ENCODE measurements at regions not wholly inside any gene's neighbourhood (a gene's known extent, or its start where the extent isn't known, plus 50 kb on each side); places are given as distances from the start of the nearest gene placed in this dataset.
A peak's percentile ranks its signal among the peaks of the same experiment; 100 is the strongest.
"Not testable (repeated sequence)": the region's sequence is repeated elsewhere in the genome, so short reads cannot be mapped to it uniquely, and the experiment has no call there.

DNA sequence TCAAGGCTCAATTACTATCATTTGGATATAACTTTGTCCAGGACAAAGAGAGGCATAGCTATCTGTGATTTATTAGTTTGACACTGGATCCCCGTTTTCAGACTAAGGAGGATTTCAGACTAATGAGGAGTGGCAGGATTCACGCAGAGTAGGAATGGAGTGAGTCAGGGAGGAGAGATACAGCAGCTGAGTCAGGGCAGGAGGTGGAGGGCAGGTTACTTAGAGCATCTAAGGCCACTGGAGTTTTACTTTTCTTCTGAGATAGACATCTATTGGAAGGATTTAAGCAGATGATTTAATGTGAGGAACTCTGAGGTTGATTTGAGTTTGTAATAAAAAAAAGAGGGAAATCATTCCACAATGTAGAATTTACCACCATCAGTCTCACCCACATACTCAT lies 110.6 kb downstream of the RPIA start:
- DNase-seq (ENCODE audit: low read depth): peak; percentile 41
- in situ Hi-C loops (cut with HindIII; ENCODE audit: low pct_unique_long_range_greater_than_20kb, low sequenced_read_pairs): not testable (repeated sequence)

DNA sequence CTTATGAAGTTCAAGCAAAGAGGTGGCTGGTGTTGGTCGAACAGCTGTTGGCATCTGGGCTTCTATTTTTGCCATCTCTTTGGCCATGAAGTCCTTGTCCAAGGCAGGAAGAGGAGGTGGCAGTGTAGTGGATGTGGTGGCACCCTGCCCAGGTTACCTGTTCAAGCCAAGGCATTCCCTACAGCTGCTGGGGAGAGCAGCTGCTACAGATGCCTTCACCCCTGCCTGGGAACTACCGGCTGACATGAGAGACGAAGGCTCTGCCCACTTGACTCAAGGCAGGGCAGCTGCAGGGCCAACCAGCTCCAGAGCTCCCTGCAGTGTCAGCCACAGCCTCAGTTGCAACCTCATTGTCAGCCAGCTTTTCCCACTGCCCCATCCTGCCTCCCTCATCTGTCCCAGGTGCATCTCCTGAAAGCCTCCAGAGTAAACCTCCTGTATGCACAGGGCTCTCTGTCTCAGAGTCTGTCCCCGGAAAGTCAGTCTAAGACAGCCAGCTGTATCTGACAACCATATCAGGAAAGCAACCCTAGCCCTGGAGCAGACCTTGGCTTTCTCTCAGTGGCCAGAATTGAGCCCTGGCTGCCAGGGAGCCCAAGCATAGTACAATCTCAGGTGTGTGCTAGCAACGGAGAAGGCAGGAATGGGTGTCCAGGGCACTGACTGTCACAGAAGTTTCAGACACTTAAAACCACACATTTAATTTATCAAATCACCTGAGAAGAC lies 115.9 kb downstream of the RPIA start:
- DNase-seq (ENCODE audit: low read depth): no peak
- in situ Hi-C loops (cut with HindIII; ENCODE audit: low pct_unique_long_range_greater_than_20kb, low sequenced_read_pairs): no loop called here

DNA sequence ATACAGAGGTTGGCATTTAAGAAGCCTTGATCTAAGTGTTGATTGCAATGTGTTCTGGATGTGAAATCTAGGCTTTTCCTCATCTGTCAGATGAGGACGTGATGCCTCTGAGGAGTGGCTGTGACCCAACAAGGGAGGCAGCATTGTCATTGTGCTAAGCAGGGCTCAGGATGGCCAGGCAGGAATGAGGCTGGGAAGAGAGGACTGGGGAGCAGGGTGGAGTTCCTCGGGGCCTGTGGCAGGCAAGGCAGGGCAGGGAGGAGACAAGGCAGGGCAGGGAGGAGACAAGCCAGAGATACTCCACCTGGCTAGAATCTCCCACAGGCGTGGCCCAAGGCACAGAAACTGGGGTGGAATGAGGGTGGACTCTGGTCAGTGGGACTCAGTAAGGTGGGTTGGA lies 116.6 kb downstream of the RPIA start:
- in situ Hi-C loops (cut with HindIII; ENCODE audit: low pct_unique_long_range_greater_than_20kb, low sequenced_read_pairs): no loop called here
- no peak for DNase-seq (ENCODE audit: low read depth)

DNA sequence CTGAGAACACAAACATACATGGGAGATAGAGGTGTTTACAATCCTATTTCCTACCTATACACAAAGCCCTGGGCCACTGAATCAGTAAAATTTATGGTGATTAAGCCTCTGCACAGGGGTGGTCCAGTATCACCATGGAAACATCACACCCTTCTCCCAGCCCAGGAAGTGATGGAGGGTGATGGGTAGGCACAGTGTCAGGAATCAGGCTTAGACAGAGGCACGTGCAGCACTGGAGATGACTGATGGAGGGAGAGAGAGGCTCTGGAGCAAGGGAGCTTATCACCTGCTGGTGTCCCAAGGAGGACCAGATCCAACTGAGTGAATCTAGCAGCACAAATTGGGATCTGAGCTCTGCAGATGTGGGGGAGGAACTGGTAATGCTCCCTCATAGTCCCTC lies 117.2 kb downstream of the RPIA start:
- in situ Hi-C loops (cut with HindIII; ENCODE audit: low pct_unique_long_range_greater_than_20kb, low sequenced_read_pairs): no loop called here
- DNase-seq (ENCODE audit: low read depth): no peak

DNA sequence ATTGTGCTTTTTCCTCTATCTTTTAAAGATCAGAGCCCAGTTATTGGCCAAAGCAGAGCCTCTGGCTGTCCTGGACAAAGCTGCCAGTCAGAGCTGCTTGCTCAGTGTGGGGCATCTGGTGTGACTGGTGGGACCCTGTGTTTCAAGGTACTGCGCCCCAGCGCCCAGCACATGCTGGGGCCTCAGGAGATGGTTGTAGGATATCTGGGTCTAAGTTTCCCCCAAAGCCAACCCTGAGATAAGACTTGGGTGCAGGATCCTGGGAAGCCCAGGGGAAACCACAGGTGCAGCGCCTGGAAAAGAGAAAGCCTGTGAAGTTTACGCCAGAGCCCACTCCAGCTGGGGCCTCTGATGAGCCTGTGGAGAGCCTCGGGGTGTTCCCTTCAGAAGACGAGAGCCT lies 117.7 kb downstream of the RPIA start:
- in situ Hi-C loops (cut with HindIII; ENCODE audit: low pct_unique_long_range_greater_than_20kb, low sequenced_read_pairs): no loop called here
- DNase-seq (ENCODE audit: low read depth): no peak

DNA sequence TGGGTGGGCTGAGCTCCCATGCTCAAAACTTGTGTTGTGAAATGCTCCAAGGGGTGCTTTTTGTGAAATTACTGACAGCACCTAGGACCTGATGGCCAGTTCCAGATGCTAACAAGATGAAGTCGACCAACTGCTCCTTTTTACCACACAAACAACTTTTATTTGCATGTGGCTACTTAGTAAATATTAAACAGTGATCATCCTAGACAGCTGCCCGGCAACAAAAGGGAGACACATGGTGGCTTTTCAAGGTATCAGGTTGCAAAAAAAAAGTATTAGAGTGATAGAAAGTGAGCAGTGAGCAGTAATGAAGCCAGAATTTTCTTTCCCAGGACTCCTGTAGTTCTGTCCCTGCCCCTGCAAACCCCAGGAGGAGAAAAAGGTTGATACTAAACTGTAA lies 118.5 kb downstream of the RPIA start:
- in situ Hi-C loops (cut with HindIII; ENCODE audit: low pct_unique_long_range_greater_than_20kb, low sequenced_read_pairs): no loop called here
- no peak for DNase-seq (ENCODE audit: low read depth)

DNA sequence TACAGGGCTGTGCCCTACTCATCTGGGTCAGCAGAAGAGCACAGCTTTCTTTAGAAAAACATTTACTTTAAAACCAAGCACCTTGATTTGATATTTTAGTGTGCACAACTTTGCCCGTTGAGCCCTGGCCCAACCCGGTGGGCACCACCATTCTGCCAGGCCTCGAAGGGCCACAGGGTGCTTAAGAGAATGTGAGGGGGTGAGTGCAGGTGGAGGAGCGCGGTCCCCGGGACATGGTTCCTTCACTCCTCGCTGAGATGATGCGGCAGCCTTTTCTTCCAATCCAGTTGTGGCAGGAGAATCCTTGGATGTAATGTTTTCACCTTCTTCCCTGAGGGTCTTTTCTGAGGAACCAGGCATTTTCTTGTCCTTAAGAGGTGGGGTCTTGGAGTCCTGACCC lies 119.0 kb downstream of the RPIA start:
- DNase-seq (ENCODE audit: low read depth): no peak
- in situ Hi-C loops (cut with HindIII; ENCODE audit: low pct_unique_long_range_greater_than_20kb, low sequenced_read_pairs): no loop called here

DNA sequence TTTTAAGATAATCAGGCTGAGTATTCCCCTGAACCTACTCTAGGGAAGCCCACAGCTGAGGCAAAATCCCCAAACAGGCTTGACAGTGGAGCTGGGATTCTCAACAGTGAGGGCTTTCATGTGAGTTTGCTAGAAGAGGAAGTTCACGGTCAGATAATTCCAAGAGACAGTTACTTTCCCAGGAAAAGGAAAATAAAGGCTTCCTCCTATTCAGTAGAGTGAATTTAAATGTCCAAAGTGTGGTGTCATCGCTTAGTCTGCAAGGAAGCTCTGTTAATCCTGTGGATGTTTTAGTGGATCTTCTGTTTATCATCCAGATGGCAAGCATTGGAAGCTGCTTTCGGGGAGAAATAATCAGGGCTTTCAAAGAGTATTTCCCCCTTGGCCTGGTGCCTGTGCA lies 119.8 kb downstream of the RPIA start:
- in situ Hi-C loops (cut with HindIII; ENCODE audit: low pct_unique_long_range_greater_than_20kb, low sequenced_read_pairs): no loop called here
- DNase-seq (ENCODE audit: low read depth): peak; percentile 21

DNA sequence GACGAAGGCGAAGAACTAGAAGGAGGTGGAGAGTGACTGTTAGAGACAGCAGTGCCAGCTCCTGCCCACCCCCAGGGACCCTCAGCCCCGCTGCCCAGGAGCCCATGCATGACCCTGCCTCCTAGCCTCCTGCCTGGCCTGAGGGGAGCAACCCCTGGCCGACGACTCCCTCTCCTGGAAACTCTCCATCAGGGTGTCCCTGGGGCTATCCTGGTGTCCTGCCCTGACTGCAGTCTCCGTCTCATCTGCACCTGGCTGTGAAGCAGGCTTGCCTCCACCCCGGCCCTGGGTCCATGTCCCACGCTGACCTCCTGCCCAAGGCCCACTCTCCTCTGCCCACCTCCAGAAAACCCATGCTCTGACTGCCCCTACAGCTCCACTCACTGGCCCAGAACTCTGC lies 120.2 kb downstream of the RPIA start:
- in situ Hi-C loops (cut with HindIII; ENCODE audit: low pct_unique_long_range_greater_than_20kb, low sequenced_read_pairs): no loop called here
- no peak for DNase-seq (ENCODE audit: low read depth)

DNA sequence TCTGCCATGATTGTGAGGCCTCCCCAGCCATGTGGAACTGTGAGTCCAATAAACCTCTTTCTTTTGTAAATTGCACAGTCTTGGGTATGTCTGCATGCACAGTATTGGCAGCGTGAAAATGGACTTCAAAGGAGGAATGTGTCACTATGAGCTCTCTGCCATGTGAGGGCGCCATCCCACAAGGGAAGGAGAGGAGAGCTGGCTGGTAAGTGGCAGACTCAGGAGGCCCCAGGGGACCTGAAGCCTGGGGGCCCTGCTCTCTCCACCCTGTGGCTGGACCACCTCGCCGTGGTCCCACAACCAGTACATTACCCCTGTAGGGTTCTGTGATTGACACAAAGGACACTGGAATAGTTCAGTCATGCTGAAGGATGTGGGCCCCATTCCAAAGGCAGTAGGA lies 122.1 kb downstream of the RPIA start:
- no peak for DNase-seq (ENCODE audit: low read depth)
- in situ Hi-C loops (cut with HindIII; ENCODE audit: low pct_unique_long_range_greater_than_20kb, low sequenced_read_pairs): no loop called here

DNA sequence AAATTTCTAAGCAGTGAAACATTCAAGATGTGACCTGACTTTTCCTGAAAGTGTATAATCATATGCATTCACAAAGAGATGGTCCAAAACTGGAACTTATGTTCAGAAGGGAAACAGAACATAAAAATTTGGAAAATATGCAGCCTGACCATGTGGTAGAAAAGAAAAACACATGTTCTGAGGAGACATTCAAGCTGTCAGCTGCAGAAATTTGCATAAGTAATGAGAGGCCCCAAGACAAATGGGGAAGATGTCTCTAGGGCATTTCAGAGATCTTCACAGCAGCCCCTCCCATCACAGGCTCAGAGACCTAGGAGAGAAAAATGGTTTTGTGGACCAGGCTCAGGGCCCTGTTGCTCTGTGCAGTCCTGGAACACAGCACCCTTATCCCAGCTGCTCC lies 123.8 kb downstream of the RPIA start:
- in situ Hi-C loops (cut with HindIII; ENCODE audit: low pct_unique_long_range_greater_than_20kb, low sequenced_read_pairs): no loop called here
- DNase-seq (ENCODE audit: low read depth): no peak

DNA sequence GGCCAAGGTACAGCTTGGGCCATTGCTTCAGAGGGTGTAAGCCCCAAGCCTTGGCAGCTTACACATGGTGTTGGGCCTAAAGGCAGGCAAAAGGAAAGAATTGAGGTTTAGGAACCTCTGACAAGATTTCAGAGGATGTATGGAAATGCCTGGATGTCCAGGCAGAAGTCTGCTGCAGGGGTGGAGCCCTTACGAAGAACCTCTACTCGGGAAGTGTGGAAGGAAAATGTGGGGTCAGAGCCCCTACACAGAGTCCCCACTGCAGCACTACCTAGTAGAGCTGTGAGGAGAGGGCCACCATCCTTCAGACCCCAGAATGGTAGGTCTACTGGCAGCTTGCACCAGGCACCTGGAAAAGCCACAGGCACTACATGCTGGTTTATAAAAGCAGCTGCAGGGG lies 124.2 kb downstream of the RPIA start:
- DNase-seq (ENCODE audit: low read depth): no peak
- in situ Hi-C loops (cut with HindIII; ENCODE audit: low pct_unique_long_range_greater_than_20kb, low sequenced_read_pairs): no loop called here

DNA sequence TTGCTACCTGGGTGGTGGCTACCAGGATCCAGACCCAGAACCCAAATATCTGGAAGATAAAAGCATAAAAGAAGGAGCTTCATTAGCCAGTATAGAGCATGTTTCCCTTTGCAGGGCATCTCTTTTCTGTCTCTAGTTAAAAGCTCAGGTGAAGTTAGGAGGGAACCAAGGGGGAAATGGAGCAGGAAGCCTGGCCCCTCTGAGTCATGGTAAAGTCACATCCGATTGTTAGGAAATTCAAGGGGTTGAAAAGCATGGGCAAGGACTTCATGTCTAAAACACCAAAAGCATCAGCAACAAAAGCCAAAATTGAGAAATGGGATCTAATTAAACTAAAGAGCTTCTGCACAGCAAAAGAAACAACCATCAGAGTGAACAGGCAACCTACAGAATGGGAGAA lies 126.9 kb downstream of the RPIA start:
- DNase-seq (ENCODE audit: low read depth): no peak
- in situ Hi-C loops (cut with HindIII; ENCODE audit: low pct_unique_long_range_greater_than_20kb, low sequenced_read_pairs): no loop called here

DNA sequence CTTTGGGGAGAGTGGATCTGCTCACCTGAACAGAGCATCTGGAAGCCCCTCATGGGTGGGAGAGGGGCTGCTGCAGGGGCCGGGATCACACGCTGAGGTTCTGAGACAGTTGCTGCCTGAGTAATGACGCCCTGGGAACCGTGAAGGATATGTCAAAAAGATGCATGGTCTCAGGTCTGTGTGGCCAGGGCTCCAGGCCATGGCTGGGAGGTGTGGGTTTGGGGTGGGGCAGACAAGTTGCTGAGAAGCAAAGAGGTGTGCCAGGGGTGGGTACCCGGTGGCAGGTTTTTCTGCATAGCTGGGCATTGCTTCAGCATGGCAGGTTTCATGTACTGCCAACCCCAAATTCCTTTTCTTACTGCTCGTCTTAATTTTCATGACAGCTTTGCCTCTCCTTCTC lies 133.5 kb downstream of the RPIA start:
- in situ Hi-C loops (cut with HindIII; ENCODE audit: low pct_unique_long_range_greater_than_20kb, low sequenced_read_pairs): no loop called here
- no peak for DNase-seq (ENCODE audit: low read depth)

DNA sequence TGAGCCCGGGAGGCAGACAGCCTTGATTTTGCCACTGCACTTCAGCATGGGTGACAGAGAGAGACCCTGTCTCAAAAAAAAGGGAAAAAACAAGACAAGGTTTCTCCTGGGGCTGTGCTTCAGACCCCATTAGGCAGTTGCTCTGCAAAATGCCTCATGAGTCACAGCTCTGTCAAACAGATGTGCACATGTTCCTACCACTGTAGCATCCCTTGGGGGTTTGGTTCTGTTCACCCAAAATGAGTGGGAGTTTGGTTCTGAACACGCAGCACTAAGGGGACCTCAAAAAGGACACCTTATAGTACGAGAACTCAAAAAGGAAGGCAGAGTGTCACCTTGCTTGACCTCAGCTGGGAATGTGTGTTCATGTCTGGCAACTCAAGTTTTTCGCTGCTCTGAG lies 134.9 kb downstream of the RPIA start:
- in situ Hi-C loops (cut with HindIII; ENCODE audit: low pct_unique_long_range_greater_than_20kb, low sequenced_read_pairs): no loop called here
- DNase-seq (ENCODE audit: low read depth): no peak

DNA sequence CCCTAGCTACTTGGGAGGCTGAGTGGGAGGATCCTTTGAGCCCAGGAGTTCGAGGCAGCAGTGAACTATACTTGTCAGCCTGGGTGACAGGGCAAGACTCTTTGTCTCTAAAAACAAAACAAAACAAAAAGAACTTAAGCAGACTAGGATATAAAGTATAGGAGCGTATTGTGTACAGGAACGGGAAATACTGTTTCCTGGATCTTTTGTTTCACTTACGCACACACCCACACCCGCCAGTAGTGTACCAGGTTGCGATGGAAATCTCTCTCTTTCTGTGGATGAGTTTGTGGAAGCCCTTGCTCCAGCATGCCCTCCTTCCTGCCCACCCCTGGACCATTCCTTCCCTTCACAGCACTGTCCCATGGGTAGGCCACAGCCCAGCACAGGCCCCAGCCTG lies 136.3 kb downstream of the RPIA start:
- in situ Hi-C loops (cut with HindIII; ENCODE audit: low pct_unique_long_range_greater_than_20kb, low sequenced_read_pairs): no loop called here
- DNase-seq (ENCODE audit: low read depth): no peak

DNA sequence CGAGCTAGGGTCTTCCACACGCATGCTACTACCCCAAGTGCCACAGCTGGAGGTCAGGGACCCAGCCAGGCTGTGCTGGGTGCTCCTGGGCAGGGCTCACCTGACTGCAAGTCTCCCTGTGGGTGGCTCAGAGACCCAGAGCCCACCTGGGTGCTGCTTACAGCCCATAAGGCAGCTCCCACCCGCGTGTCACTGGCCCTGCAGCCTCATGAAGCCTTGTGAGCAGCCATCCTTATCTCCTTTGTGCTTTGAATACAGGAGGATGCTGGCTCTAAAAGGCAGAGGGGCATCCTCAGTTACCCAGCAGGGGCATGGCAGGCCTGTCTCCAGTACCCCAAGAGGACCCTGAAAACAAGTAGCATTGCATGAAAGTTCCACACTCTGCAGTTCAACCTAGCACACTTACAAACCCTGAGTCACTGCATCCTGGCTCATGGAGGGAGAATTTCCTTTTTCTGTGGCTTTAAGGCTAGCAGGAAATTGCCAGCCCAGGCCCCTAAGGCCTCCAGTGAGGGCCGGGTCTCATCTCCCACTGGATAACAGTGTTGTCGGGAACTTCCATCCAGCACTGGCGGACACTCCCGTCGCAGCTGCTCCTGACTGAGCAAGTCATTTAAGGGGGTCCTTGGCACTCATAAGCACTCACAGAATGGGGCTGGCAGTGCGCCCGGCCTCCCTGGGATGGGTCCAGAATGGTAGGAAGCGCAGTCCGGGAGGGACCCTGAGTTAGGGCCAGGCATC lies 137.1 kb downstream of the RPIA start:
- DNase-seq (ENCODE audit: low read depth): no peak

DNA sequence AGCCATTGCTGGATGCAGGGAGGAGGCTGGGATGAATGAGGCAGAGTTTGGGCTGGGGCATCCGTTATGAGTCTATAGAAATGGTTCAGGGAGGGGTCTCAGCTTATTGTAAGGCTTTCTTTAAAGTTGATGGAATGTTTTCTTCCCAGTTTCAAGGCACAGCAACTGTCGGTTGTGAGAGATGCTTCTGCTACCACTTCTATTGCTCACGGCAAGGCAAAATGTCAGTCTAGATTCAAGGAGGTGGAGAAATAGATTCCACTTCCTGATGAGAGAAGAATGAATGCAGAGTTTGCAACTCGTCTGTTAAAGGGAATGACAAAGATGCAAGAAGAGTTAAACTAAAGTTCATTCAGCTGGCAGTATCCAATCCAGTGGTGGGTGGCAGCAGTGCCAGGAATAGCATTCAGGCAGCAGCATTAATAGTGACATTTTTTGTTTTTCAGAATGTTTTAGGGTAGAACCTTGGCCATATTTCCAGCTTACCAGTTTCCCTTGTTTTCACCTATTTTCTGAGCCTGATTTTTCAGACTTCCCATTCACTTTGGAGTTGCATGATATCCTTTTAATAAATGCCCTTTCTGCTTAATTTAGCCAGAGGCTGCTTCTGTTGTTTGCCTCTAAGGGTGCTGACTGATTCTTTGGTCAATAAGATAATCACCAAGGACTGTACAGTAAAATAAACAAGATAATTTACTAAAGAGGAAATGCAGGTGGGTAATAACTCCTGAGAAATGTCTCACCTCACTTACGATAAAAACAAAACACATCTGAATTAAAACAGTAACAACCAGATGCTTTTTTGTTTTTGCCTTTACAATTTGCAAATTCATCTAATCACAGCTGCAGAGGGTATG lies 138.4 kb downstream of the RPIA start:
- in situ Hi-C loops (cut with HindIII; ENCODE audit: low pct_unique_long_range_greater_than_20kb, low sequenced_read_pairs): no loop called here

More for the DNA sequence above, 137.1 kb downstream of the RPIA start:
- in situ Hi-C loops (cut with HindIII; ENCODE audit: low pct_unique_long_range_greater_than_20kb, low sequenced_read_pairs): no loop called here

DNA sequence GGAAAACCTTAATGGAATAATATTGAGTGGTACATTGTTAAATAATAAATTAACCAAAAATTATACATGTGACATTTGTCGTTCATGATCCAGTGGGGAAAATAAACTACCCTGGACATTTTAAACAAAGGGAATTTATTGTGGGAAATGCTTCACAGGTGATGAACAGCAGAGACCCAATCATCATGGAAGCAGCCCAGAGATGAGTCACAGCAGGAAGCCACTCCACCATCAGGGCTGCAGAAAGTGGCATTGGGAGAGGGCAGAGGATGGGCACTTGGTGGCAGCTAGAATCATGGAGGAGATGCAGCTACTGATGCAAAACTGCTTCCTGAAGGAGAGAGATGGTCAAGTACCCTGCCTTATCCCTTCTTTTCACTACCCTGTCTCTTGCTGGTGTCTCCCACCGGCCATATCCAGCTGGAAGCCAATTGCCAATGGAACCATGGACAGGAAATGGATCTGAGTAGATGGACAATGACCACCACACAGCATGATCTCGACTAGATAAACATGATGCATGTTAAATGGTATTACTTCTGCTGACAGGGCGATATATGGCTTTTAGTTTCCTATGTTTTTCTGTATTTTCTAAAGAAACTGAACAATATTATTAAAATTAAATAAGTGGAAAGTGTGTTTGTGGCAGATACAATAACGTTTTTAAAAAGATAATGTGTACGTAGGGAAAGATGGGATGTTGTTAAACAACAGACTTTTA lies 139.8 kb downstream of the RPIA start:
- DNase-seq (ENCODE audit: low read depth): no peak
- in situ Hi-C loops (cut with HindIII; ENCODE audit: low pct_unique_long_range_greater_than_20kb, low sequenced_read_pairs): no loop called here

More for the DNA sequence above, 138.4 kb downstream of the RPIA start:
- no peak for DNase-seq (ENCODE audit: low read depth)

All from Caki2 (cell line).